Keratinocyte (primary cell): ENCODE measurements at regions not wholly inside any gene's neighbourhood (a gene's known extent, or its start where the extent isn't known, plus 50 kb on each side); places are given as distances from the start of the nearest gene placed in this dataset.

Source experiments
- DNase-seq: peaks from one replicate; pipeline ENCODE4 v3.0.0-alpha.2; 2011; ENCODE audit warnings: low read depth, missing footprints, low spot score
- FAIRE-seq: peaks from 2 replicates; lab custom pipeline; 2011; peaks lifted over from hg19 to GRCh38; lab: Jason Lieb, UNC
- H2AFZ ChIP-seq: 2 replicates; pipeline ENCODE4 v1.6.0; 2012; ENCODE audit warnings: low read length, control low read depth, inconsistent platforms; ENCODE audit not compliant: control insufficient read depth
- H3K27ac ChIP-seq: 2 replicates; pipeline ENCODE4 v1.5.1; 2011; ENCODE audit warnings: low read length; ENCODE audit not compliant: control insufficient read depth, insufficient read depth
- H3K27me3 ChIP-seq: 3 replicates; pipeline ENCODE4 v1.6.0; 2011; ENCODE audit warnings: low read length; ENCODE audit not compliant: control insufficient read depth, insufficient read depth; ENCODE audit errors: extremely low read depth
- H3K36me3 ChIP-seq, 2 experiments: 2 replicates in 1 of 2; 3 replicates in 1 of 2; pipeline ENCODE4 v1.5.1; 2011; ENCODE audit warnings: low read length in 2 of 2, mild to moderate bottlenecking in 1 of 2; ENCODE audit not compliant: control insufficient read depth in 2 of 2, insufficient read depth in 2 of 2; ENCODE audit errors: extremely low read depth in 1 of 2
- H3K4me1 ChIP-seq: 3 replicates; pipeline ENCODE4 v1.5.1; 2011; ENCODE audit warnings: low read length; ENCODE audit not compliant: control insufficient read depth, insufficient read depth; ENCODE audit errors: extremely low read depth
- H3K4me2 ChIP-seq: 3 replicates; pipeline ENCODE4 v1.6.0; 2011; ENCODE audit warnings: low read depth, low read length; ENCODE audit not compliant: control insufficient read depth, insufficient read depth; ENCODE audit errors: extremely low read depth
- H3K4me3 ChIP-seq, 3 experiments: fragments of 200-600 bp in 1 of 3; sonication (generic) in 1 of 3; 2 replicates in 2 of 3; 3 replicates in 1 of 3; pipeline ENCODE4 v1.5.1; 2011 to 2016; ENCODE audit warnings: low read length in 3 of 3, mild to moderate bottlenecking in 3 of 3, control low read depth in 2 of 3, inconsistent platforms in 1 of 3, low read depth in 1 of 3, mixed read lengths in 1 of 3, mixed run types in 1 of 3, moderate library complexity in 1 of 3; ENCODE audit not compliant: control insufficient read depth in 2 of 3, insufficient read depth in 2 of 3; ENCODE audit errors: extremely low read depth in 1 of 3
- H3K79me2 ChIP-seq: 2 replicates; pipeline ENCODE4 v1.6.0; 2012; ENCODE audit warnings: low read length; ENCODE audit not compliant: control insufficient read depth, insufficient read depth
- H3K9ac ChIP-seq: 3 replicates; pipeline ENCODE4 v1.6.0; 2011; ENCODE audit warnings: low read length; ENCODE audit not compliant: control insufficient read depth, insufficient read depth; ENCODE audit errors: extremely low read depth
- H3K9me1 ChIP-seq: 3 replicates; pipeline ENCODE4 v1.6.0; 2011; ENCODE audit warnings: low read length; ENCODE audit not compliant: control insufficient read depth, insufficient read depth; ENCODE audit errors: extremely low read depth
- H3K9me3 ChIP-seq: 2 replicates; pipeline ENCODE4 v1.5.1; 2012; ENCODE audit warnings: low read depth, low read length; ENCODE audit not compliant: control insufficient read depth
- H4K20me1 ChIP-seq: 3 replicates; pipeline ENCODE4 v1.6.0; 2011; ENCODE audit warnings: low read length; ENCODE audit not compliant: control insufficient read depth, insufficient read depth; ENCODE audit errors: extremely low read depth
- EZH2 ChIP-seq: IDR thresholded peaks from one replicate; pipeline ENCODE4 v1.6.1; 2012; ENCODE audit warnings: inconsistent platforms, mild to moderate bottlenecking, low read length, moderate library complexity
- dilution Hi-C: fragments of 300-500 bp; cut with MboI; formaldehyde crosslinking; loops from one replicate; pipeline ENCODE4 v1.7.0; 2020; ENCODE audit warnings: low sequenced_read_pairs; ENCODE audit not compliant: extremely low pct_ligation_motif_present
- TF ChIP-seq, protein P1 (sequence below), 3 experiments: IDR thresholded peaks in 1 of 3; conservative IDR thresholded peaks in 1 of 3; optimal IDR thresholded peaks in 1 of 3; 2 replicates in 2 of 3; 3 replicates in 1 of 3; pipeline versions ENCODE3 to v1.5.1; 2011; ENCODE audit warnings: low read length in 3 of 3, mild to moderate bottlenecking in 3 of 3, moderate library complexity in 2 of 3, control low read depth in 1 of 3, inconsistent platforms in 1 of 3; ENCODE audit not compliant: insufficient read depth in 2 of 3; ENCODE audit errors: extremely low read depth in 1 of 3

DNA sequence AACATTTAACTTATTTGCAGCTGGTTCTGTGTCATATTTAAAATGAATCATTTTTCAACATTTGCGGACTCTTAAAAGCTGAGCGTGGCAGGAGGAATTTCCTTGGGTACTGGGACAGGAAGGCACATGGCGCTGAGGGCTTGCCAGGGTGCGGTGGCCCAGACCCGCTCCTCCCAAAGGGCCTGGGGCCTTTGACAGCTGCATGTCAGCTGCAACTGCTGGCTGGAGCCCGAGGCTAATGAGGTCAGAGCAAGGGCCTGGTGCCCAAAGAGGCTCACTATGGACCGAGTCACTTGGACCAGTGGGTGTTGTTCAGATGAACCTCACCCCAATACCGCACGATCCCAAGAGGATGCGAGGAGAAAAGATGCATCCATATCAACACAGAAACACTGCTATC lies 326.9 kb downstream of the CTTN start:
- no peaks in the 10 kb centered on the region for H3K27me3 ChIP-seq
- dilution Hi-C loops: no loop called here

DNA sequence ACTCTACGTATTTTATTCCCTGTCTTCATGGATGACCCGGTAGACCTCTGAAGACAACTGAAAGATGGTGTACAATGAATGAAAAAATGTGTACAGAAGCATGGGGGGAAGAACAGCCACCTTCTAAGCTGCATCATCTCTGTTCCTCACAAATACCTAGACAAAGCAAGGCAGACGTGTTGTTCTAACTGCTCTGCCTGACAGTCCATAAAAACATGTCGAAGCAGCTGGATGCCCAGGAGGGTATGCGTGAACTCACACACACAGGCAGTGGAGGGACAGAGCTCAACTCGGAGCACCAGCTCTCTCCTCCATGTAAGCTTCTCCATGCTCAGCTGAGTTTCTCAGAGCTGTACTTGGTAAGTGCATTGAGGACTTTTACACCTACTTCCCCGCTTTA lies 327.4 kb downstream of the CTTN start:
- DNase-seq (no peak), FAIRE-seq (no peak)
- dilution Hi-C loops: no loop called here
- no peak overlapping the region for H3K4me2 ChIP-seq
- H3K36me3 ChIP-seq: no peaks in the 10 kb centered on the region
- peaks cover 2% of the 10 kb centered on the region for H3K9me3 ChIP-seq
- H3K9ac ChIP-seq: no peak overlapping the region
- no peaks in the 10 kb centered on the region for H3K9me1 ChIP-seq
- H3K4me3 ChIP-seq: no peak overlapping the region
- H4K20me1 ChIP-seq: no peaks in the 10 kb centered on the region
- no peak for TF ChIP-seq EZH2
- TF ChIP-seq, protein P1, sequence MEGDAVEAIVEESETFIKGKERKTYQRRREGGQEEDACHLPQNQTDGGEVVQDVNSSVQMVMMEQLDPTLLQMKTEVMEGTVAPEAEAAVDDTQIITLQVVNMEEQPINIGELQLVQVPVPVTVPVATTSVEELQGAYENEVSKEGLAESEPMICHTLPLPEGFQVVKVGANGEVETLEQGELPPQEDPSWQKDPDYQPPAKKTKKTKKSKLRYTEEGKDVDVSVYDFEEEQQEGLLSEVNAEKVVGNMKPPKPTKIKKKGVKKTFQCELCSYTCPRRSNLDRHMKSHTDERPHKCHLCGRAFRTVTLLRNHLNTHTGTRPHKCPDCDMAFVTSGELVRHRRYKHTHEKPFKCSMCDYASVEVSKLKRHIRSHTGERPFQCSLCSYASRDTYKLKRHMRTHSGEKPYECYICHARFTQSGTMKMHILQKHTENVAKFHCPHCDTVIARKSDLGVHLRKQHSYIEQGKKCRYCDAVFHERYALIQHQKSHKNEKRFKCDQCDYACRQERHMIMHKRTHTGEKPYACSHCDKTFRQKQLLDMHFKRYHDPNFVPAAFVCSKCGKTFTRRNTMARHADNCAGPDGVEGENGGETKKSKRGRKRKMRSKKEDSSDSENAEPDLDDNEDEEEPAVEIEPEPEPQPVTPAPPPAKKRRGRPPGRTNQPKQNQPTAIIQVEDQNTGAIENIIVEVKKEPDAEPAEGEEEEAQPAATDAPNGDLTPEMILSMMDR (optimal IDR thresholded peaks at IDR 0.05 in 1 of 3, IDR thresholded peaks at IDR 0.05 in 1 of 3, conservative IDR thresholded peaks at IDR 0.05 in 1 of 3; ENCODE audit: extremely low read depth in 1 of 3, insufficient read depth in 2 of 3, low read length in 3 of 3): no peak
- no peak overlapping the region for H2AFZ ChIP-seq
- no peaks in the 10 kb centered on the region for H3K4me1 ChIP-seq
- H3K79me2 ChIP-seq: no peaks in the 10 kb centered on the region
- no peak overlapping the region for H3K27ac ChIP-seq
- H3K27me3 ChIP-seq: no peaks in the 10 kb centered on the region

More for the DNA sequence above, 326.9 kb downstream of the CTTN start:
- H2AFZ ChIP-seq: no peak overlapping the region
- FAIRE-seq (no peak), DNase-seq (no peak)
- no peak overlapping the region for H3K4me3 ChIP-seq
- H3K36me3 ChIP-seq: no peaks in the 10 kb centered on the region
- no peaks in the 10 kb centered on the region for H3K9me1 ChIP-seq
- no peak overlapping the region for H3K4me2 ChIP-seq
- no peak overlapping the region for H3K9ac ChIP-seq
- peaks cover 2% of the 10 kb centered on the region for H3K9me3 ChIP-seq
- no peak overlapping the region for H3K27ac ChIP-seq
- no peaks in the 10 kb centered on the region for H3K79me2 ChIP-seq
- no peak for TF ChIP-seq EZH2
- TF ChIP-seq, protein P1 (optimal IDR thresholded peaks at IDR 0.05 in 1 of 3, IDR thresholded peaks at IDR 0.05 in 1 of 3, conservative IDR thresholded peaks at IDR 0.05 in 1 of 3; ENCODE audit: extremely low read depth in 1 of 3, insufficient read depth in 2 of 3, low read length in 3 of 3): no peak
- H4K20me1 ChIP-seq: no peaks in the 10 kb centered on the region
- H3K4me1 ChIP-seq: no peaks in the 10 kb centered on the region
